ENCODE measurements at regions not wholly inside any gene's neighbourhood (a gene's known extent, or its start where the extent isn't known, plus 50 kb on each side); places are given as distances from the start of the nearest gene placed in this dataset.
"Not testable (repeated sequence)": the region's sequence is repeated elsewhere in the genome, so short reads cannot be mapped to it uniquely, and the experiment has no call there.

GRCh38 chr7:84813376-84813775 is 373.5 kb downstream of the SEMA3D start:
- DNase-seq: no peak

DNA sequence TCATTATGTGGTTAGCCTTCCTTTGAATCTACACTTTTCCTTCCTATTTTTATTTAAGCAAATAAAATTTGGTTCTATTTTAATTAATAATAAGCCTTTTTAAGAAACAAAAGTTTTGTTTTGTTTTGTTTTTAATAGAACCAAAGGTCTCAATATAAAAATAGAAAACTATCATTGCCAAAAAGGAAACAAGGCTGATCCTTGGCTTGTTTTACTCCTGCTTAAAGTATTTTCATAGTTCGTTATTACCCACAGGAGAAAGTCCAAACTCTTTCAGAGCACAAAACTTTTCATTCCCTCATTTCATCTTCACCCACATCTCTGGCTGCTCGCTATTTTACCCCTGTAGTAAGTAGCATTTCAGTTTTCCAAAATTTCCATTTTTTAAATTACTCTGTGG is 374.8 kb downstream of the SEMA3D start:
- DNase-seq: no peak

DNA sequence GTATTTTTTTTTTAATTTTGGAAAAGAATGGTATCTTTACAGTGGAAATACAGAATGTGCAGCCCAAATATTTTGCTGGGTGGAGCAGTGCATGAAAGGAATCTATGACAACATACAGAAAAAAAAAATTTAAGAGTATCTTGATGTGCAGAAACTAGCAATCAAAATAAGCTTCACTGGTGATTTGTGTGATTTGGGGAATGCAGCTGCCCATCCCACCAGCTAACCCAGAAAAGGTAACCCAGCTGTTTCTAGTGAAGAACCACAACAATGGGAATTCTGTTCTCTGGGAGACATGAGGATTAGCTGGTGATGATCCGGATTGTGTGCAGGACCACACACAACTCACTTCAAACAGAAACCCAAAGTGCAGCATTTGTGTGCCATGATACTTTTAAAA is 375.5 kb downstream of the SEMA3D start:
- DNase-seq: no peak

DNA sequence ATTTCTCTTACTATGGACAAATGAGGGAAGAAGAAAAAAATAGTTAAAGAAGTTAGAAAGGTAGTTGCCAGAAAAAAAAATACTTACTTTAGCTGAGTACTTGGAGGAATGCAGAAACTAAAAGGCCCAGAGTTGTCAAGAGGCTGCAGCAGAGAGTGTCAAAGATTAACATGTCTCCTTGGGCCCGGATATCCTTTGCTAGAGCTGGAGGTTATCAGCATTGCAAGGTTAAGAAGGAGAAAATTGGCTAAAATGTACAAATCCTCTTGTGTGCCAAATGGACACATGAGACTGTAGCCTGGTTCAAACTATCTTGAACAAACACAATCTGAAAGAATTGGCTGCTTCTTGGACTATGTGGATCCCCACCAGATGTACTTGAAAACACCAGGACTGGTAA is 377.0 kb downstream of the SEMA3D start:
- no peak for DNase-seq

DNA sequence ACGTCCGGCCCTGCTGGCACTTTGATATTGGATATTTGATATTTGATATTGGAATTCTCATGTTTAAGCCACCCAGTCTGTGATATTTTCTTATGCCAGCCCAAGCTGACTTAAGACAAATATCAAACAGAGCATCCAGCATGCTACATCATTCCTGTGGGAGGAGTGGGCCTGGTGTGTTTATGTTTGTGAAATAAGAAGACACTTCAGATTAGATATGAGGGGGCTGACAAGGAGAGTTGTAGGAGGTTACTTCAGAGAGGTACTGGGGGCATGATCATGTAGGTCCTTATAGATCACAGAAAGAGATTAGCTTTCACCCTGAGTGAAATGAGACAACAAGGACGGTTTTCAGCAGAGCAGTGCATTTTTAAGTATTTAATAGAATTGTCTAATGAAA is 382.9 kb downstream of the SEMA3D start:
- DNase-seq: no peak

GRCh38 chr7:84801396-84801795 is 385.5 kb downstream of the SEMA3D start:
- DNase-seq: no peak

DNA sequence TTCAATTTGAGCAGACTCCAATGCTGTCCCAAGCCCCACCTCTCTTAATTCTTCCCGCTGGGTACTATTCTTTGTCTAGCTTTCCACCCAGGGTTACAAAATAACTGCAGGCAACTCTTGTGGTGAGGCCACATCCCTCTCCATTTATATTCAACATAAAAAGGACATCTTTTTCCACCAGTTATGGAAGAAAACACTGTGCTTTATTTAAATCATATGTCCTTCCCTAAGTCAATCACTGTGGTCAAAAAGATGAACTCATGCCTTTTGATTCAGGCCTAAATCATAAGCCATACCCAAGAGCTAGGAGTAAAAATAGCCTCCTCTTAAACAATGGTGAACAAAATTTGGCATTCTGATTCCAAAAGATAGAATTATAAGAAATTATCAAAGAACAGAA is 386.0 kb downstream of the SEMA3D start:
- no peak for DNase-seq

GRCh38 chr7:84799106-84799505 is 387.8 kb downstream of the SEMA3D start:
- no peak for DNase-seq

DNA sequence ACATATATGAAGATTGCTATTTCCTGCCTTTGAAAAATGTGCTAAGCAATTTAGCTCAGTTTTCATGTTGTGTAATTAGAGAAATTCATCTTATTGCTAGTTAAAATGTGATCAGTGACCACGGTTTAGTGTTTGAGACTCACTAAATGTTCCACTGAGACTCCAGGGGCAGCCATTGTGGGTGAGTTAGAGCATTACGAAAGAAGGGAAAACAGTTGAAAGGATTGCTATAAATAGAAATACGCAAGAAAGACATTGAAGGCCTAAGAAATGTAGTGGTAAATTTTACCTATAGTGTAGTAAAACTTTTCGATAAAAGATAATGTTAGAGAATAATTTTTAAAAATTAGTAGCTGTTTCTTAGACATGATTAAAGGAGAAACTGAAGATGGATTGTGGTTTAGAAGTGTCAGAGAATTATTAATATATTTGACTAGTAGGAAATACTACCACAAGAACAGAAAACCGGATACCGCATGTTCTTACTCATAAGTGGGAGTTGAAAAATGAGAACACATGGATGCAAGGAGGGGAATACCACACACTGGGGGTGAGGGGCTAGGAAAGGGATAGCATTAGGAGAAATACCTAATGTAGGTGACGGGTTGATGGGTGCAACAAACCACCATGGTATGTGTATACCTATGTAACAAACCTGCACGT is 394.5 kb downstream of the SEMA3D start:
- DNase-seq: no peak

- no peak for DNase-seq
Observed at GRCh38 chr7:84790882-84791281, 396.0 kb downstream of the SEMA3D start.

GRCh38 chr7:84786073-84786472 is 400.8 kb downstream of the SEMA3D start:
- no peak for DNase-seq

DNA sequence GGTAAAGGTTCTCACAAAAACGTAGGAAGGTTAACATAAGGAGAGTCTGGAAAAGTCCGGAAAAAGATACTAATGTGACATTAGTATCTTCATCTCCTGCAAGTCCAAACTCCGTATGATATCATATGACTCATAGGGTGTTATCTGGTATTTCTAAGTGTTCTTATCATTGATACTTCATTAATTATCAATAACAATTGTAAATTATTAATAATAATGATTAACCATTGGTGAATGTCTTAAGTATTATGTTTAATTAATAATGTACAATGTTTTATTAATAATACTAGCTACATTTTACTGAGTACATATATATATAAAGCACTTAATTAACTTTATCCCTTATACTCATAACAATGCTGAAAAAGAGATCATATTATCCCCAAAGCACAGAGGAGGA is 402.4 kb downstream of the SEMA3D start:
- no peak for DNase-seq

DNA sequence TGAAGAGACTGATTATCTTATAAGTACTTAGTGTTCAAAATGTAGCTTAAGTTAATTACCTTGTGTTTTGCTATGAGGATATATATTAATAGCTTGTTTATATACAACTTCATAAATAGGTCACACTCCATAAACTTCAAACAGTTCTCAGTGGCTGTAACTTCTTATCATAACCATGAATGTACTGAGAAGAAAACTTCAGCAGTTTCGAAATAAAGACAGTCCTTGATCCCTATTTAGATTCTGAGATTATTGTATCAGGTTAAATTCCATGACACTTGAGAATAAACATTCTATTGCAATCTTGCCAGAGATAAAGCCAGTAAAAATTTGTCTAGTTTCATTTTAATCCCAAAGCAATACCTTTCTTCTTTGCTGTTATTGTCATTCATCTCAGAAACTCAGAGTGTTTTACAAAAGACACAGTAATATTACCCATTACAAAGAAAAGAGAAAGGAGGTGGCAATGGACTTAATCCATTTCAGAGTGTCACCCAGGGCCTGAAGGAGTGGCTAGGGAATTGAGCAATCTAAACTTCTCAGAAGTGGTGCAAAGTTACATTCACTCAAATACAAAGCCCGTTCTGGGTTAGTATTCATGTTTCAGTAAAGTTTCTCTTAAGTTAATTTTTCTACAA is 403.6 kb downstream of the SEMA3D start:
- DNase-seq: no peak

GRCh38 chr7:84781838-84782237 is 405.0 kb downstream of the SEMA3D start:
- no peak for DNase-seq

- DNase-seq: no peak
Observed at GRCh38 chr7:84780158-84781124, 406.4 kb downstream of the SEMA3D start.

GRCh38 chr7:84757761-84758160 is 429.1 kb downstream of the SEMA3D start:
- no peak for DNase-seq

GRCh38 chr7:84746353-84746752 is 440.5 kb downstream of the SEMA3D start:
- DNase-seq: no peak

DNA sequence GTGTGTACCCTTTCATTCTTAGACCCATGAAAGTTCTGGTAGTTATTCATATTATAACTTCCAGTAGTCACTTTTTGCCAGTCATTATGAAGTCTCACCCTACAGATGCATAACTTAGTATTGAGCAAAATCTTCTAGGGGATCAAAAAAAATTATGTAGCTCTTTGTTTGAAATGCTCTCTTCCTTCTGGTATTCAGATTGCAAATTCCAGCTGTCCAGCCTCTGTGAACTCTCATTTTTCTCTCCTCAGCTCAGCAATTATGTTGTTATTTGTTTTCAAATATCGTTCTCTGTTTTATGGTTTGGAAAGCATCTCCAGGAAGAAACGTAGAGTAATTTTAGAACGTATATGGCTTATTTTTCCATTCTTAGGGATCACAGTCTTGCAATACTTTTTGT is 442.5 kb downstream of the SEMA3D start:
- DNase-seq: no peak

GRCh38 chr7:84738583-84739150 is 448.2 kb downstream of the SEMA3D start:
- DNase-seq: no peak

DNA sequence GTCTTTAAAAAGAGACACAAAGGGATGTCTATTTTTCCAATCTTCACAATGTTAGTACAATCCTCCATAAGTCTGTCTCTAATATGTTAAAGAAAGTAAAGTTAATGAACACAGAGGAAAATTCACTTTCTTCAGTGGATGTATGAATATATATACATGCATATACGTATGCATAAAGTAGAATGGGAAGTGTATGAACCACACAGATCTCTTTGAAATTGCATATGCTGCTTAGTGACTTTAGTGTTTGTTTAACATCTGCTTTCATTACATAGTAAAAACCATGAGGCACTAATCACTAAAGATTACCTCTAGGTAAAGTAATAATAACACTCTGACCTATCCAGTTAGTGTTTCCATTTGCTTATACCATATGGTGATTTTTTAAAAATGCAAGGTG is 451.2 kb downstream of the SEMA3D start:
- DNase-seq: no peak

DNA sequence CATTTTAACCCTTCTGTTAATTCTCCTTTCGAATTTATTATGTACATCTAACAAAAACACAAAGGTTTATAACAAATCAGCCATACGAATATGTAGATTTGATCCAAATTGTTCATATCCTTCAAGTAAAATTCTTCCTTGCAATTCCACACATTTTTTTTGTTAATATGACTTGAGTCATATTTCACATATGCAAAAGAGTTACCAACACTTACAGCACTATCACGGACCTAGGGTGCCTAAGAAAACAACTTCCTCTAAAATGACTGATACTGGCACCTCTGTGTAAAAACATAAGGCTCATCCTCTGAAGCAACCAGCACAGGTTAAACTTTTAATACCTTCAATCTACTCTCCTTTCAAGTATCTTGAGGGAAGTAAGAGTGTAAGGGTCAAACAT is 451.8 kb downstream of the SEMA3D start:
- DNase-seq: no peak

- not testable (repeated sequence) for DNase-seq
Observed at GRCh38 chr7:84733976-84734375, 452.9 kb downstream of the SEMA3D start.

- DNase-seq: not testable (repeated sequence)
Observed at GRCh38 chr7:84730864-84731263, 456.0 kb downstream of the SEMA3D start.

Data from stimulated activated CD4-positive, alpha-beta T cell treated with anti-CD3 and anti-CD28 coated beads, Interleukin-2, amount 100 ng/mL, for 48 hours (primary cell).